MCF 10A (cell line): ENCODE measurements at regions not wholly inside any gene's neighbourhood (a gene's known extent, or its start where the extent isn't known, plus 50 kb on each side); places are given as distances from the start of the nearest gene placed in this dataset.
A peak's percentile ranks its signal among the peaks of the same experiment; 100 is the strongest.

ENCODE experiments used
- BruUV-seq: library from RNA; stranded (reverse); fragments of 400-500 nt; replicated peaks from 2 replicates; lab custom pipeline; 2021; lab: Mats Ljungman, UMichigan
- CTCF ChIA-PET: fragments of 300-600 bp; sonication (Branson Sonifier 250); formaldehyde crosslinking; extraction: SDS; loops from one replicate; lab custom pipeline; 2021; ENCODE audit warnings: antibody characterized with exemption, inconsistent platforms; lab: Yijun Ruan, JAX
- POLR2A ChIA-PET: fragments of 300-600, 350-650 bp; sonication (Branson Sonifier 250); formaldehyde crosslinking; extraction: SDS; loops from one replicate; lab custom pipeline; 2020; ENCODE audit warnings: antibody characterized with exemption, inconsistent platforms; lab: Yijun Ruan, JAX
- DNase-seq: peaks from one replicate; pipeline ENCODE4 v3.0.0-alpha.2; 2018; ENCODE audit not compliant: unreplicated experiment
- H3K27ac Mint-ChIP-seq: one replicate; pipeline ENCODE4 v1.8.0; 2022; ENCODE audit warnings: mild to moderate bottlenecking, low read depth, mixed read lengths; ENCODE audit not compliant: unreplicated experiment
- H3K27me3 Mint-ChIP-seq: one replicate; pipeline ENCODE4 v1.8.0; 2022; ENCODE audit warnings: mixed read lengths; ENCODE audit not compliant: insufficient read depth, unreplicated experiment
- H3K36me3 Mint-ChIP-seq: one replicate; pipeline ENCODE4 v1.8.0; 2022; ENCODE audit warnings: mild to moderate bottlenecking, moderate library complexity, mixed read lengths; ENCODE audit not compliant: insufficient read depth, unreplicated experiment
- H3K4me1 Mint-ChIP-seq: one replicate; pipeline ENCODE4 v1.8.0; 2022; ENCODE audit warnings: mixed read lengths; ENCODE audit not compliant: insufficient read depth, unreplicated experiment
- H3K4me3 Mint-ChIP-seq: one replicate; pipeline ENCODE4 v1.8.0; 2022; ENCODE audit warnings: mild to moderate bottlenecking, moderate library complexity, mixed read lengths; ENCODE audit not compliant: unreplicated experiment
- H3K9me3 Mint-ChIP-seq: one replicate; pipeline ENCODE4 v1.8.0; 2022; ENCODE audit warnings: mixed read lengths; ENCODE audit not compliant: unreplicated experiment
- CTCF ChIP-seq: fragments of 200-600 bp; IDR thresholded peaks from one replicate; pipeline ENCODE4 v1.8.0; 2022; ENCODE audit warnings: antibody characterized with exemption, mild to moderate bottlenecking; ENCODE audit not compliant: unreplicated experiment
- intact Hi-C: fragments of 100-400 bp; cut with micrococcal nuclease; formaldehyde crosslinking; loops from 2 replicates; pipeline ENCODE4 v1.14.1; 2022

DNA sequence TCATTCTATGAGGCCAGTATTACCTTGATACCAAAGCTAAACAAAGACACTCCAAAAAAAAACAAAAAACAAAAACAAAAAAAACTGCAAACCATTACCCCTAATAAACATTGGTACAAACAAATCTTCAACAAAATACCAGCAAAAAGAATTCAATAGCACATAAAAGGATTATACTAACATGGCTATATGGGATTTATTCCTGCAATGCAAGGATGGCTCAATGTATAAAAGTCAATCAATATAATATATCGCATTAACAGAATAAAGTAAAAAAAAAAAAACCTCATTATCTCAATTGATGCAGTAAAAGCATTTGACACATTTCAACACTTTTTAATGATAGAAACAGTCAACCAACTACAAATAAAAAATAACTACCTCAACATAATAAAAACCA is 233.3 kb upstream of the NFE2L3 start:
- Mint-ChIP-seq H3K4me1 (no peaks in the 10 kb centered on the region), H3K27me3 (no peaks in the 10 kb centered on the region), H3K36me3 (no peaks in the 10 kb centered on the region), H3K27ac (no peak overlapping the region), H3K9me3 (peaks cover 8% of the 10 kb centered on the region), H3K4me3 (no peak overlapping the region)
- intact Hi-C loops = no loop called here
- TF ChIP-seq CTCF = no peak
- no TSS peak for BruUV-seq
- POLR2A ChIA-PET = interaction anchor here (0.6 to 0.8 kb wide), 3 partner anchors 17 to 136 kb away, joined by 3 read pairs; no protein-coding TSS in a partner anchor
- DNase-seq = no peak
- CTCF ChIA-PET = interaction anchor here (0.6 kb wide), 1 partner anchor 12 kb away, joined by 6 read pairs; no protein-coding TSS in a partner anchor

DNA sequence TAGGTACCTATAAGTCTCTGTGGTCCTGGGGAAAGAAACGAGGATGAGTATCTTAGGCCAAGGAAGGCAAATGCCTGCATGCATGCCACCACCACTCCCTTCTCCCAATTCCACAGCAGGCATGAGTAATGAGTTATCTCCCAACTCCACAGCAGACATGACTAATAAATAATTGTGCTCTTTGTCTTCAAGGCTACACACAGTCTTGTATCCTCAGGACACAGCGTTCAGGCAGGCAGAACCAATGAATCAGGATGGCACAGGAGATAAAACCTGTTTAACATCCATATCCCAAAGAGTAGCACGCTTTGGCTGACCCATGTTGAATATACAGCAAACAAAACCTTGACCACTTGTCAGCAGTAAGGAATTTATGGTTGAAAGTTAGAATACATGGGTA is 229.7 kb upstream of the NFE2L3 start:
- H3K9me3 Mint-ChIP-seq = peaks cover 8% of the 10 kb centered on the region
- TF ChIP-seq CTCF = no peak
- ChIA-PET CTCF (interaction anchor here (0.6 to 1.1 kb wide), 2 partner anchors 29 to 1899 kb away, joined by 5 read pairs; no protein-coding TSS in a partner anchor), POLR2A (interaction anchor here (1.5 kb wide), 1 partner anchor 14 kb away, joined by 3 read pairs; no protein-coding TSS in a partner anchor)
- no peak for DNase-seq
- peaks cover 13% of the 10 kb centered on the region for H3K4me1 Mint-ChIP-seq
- no peak overlapping the region for H3K27ac Mint-ChIP-seq
- intact Hi-C loops = no loop called here
- BruUV-seq = no TSS peak
- no peak overlapping the region for H3K4me3 Mint-ChIP-seq
- H3K36me3 Mint-ChIP-seq = no peaks in the 10 kb centered on the region
- H3K27me3 Mint-ChIP-seq = no peaks in the 10 kb centered on the region

DNA sequence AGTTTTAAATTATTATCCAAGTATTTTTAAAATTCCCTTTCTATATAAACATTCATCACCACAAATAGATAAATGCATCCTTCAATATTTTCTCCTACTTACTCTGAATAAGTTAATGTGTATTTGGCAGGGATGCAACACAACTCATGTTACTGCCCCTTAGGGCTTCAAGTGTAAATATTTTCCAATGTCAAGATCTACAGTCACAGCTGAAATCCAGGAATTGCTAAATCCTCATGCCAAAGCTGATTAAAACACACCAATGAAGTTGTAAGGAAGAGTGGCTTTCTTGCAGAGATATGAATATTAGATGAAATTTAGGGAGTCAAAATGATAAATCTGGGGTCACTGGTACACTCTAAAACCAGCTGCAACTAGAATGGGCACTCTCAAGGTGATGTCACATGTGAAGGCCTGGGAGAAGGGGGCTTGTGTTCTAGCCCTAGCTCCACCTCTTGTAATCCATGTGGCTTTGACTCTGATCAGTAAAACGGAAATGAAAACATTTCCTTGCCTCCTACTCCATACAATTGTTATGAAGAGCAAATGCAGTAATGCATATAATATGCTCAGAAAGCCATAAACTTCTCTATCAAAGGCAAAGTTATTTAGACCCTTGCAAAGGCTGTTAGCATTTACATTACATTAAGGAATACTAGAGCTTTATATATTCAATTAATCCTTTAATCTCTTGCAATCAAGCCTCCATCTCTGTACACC is 228.1 kb upstream of the NFE2L3 start:
- CTCF ChIA-PET = no interaction called here
- no peak overlapping the region for H3K4me3 Mint-ChIP-seq
- no peak for TF ChIP-seq CTCF
- DNase-seq = no peak
- intact Hi-C loops = no loop called here
- H3K36me3 Mint-ChIP-seq = no peaks in the 10 kb centered on the region
- BruUV-seq = no TSS peak
- H3K27ac Mint-ChIP-seq = no peak overlapping the region
- no peaks in the 10 kb centered on the region for H3K27me3 Mint-ChIP-seq
- POLR2A ChIA-PET = no interaction called here
- peaks cover 13% of the 10 kb centered on the region for H3K4me1 Mint-ChIP-seq
- H3K9me3 Mint-ChIP-seq = peaks cover 9% of the 10 kb centered on the region

DNA sequence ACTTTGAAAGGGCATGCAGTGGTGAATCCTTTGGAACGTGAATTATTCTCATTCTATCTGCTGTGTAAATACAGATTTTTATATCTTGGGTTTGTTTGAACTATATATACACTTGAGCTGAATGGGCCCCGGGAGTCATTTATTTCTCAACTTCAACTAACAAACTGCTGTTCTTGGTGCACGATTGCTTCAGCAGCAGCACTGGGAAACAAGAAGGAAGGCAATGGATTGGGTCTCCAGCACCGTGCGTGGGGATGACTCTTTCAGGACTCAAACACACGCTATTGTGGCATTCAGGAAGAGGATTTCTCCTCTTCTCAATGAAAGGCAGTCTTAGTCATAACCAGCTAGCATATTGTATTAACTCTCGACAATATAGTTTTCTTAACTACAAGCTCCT is 226.0 kb upstream of the NFE2L3 start:
- no TSS peak for BruUV-seq
- POLR2A ChIA-PET = interaction anchor here (0.6 to 1.3 kb wide), 9 partner anchors 9 to 1216 kb away, joined by 3 to 15 read pairs (median 3); no protein-coding TSS in a partner anchor
- Mint-ChIP-seq H3K4me1 (peaks cover 13% of the 10 kb centered on the region), H3K9me3 (peaks cover 9% of the 10 kb centered on the region), H3K4me3 (no peak overlapping the region), H3K27ac (peak overlapping the region; percentile 42), H3K27me3 (no peaks in the 10 kb centered on the region), H3K36me3 (no peaks in the 10 kb centered on the region)
- intact Hi-C loops = loop anchor here (2.0 kb wide), 1 partner anchor 15 kb away; no protein-coding TSS in a partner anchor
- CTCF ChIA-PET = interaction anchor here (0.7 kb wide), 1 partner anchor 188 kb away, joined by 3 read pairs; no protein-coding TSS in a partner anchor
- TF ChIP-seq CTCF = no peak
- DNase-seq = peak; percentile 95
